Muscle of leg (tissue), 3 donors: ENCODE measurements at regions not wholly inside any gene's neighbourhood (a gene's known extent, or its start where the extent isn't known, plus 50 kb on each side); places are given as distances from the start of the nearest gene placed in this dataset.

Experiments
- DNase-seq: peaks from one replicate; pipeline ENCODE4 v3.0.0; 2013
- H3K27ac ChIP-seq: one replicate; pipeline ENCODE4 v1.5.1; 2013; ENCODE audit warnings: mild to moderate bottlenecking, low read length, control low read depth
- H3K27me3 ChIP-seq: one replicate; pipeline ENCODE4 v1.6.1; 2013; ENCODE audit warnings: low read length; ENCODE audit not compliant: control insufficient read depth, insufficient read depth
- H3K36me3 ChIP-seq: one replicate; pipeline ENCODE4 v1.6.1; 2013; ENCODE audit warnings: low read length; ENCODE audit not compliant: control insufficient read depth, insufficient read depth
- H3K4me1 ChIP-seq: one replicate; pipeline ENCODE4 v1.6.1; 2013; ENCODE audit warnings: low read length; ENCODE audit not compliant: control insufficient read depth, insufficient read depth
- H3K4me3 ChIP-seq: one replicate; pipeline ENCODE4 v1.5.1; 2013; ENCODE audit warnings: low read length, control low read depth
- H3K9me3 ChIP-seq: replicated peaks from 2 replicates; pipeline ENCODE4 v1.6.1; 2013; ENCODE audit warnings: low read depth, low read length; ENCODE audit not compliant: control insufficient read depth
- WGBS: methylation state at CpG from one replicate; pipeline ENCODE4 v1.1.5; 2013; ENCODE audit warnings: missing lambda C conversion rate; ENCODE audit not compliant: insufficient coverage; 5-methylcytosine and 5-hydroxymethylcytosine counted together

GRCh38 chr6:55016261-55016660 lies 158.1 kb upstream of the HCRTR2 start:
- Histone ChIP-seq H3K4me3 (no peak overlapping the region), H3K4me1 (no peaks in the 10 kb centered on the region), H3K27me3 (no peaks in the 10 kb centered on the region), H3K9me3 (no peaks in the 10 kb centered on the region), H3K36me3 (no peaks in the 10 kb centered on the region), H3K27ac (no peak overlapping the region)
- no CpG with 5 or more reads among the region's 1 CpG for WGBS
- no peak for DNase-seq

GRCh38 chr6:55017555-55018300 lies 156.6 kb upstream of the HCRTR2 start:
- Histone ChIP-seq H3K4me3 (no peak overlapping the region), H3K27me3 (no peaks in the 10 kb centered on the region), H3K36me3 (no peaks in the 10 kb centered on the region), H3K4me1 (no peaks in the 10 kb centered on the region), H3K9me3 (no peaks in the 10 kb centered on the region), H3K27ac (no peak overlapping the region)
- peak; percentile 28 for DNase-seq
- no CpG with 5 or more reads among the region's 1 CpG for WGBS

GRCh38 chr6:55019591-55019990 lies 154.7 kb upstream of the HCRTR2 start:
- no peaks in the 10 kb centered on the region for H3K27me3 ChIP-seq
- no peaks in the 10 kb centered on the region for H3K36me3 ChIP-seq
- DNase-seq = no peak
- no peak overlapping the region for H3K4me3 ChIP-seq
- no peak overlapping the region for H3K27ac ChIP-seq
- no peaks in the 10 kb centered on the region for H3K9me3 ChIP-seq
- no peaks in the 10 kb centered on the region for H3K4me1 ChIP-seq

- WGBS = no CpG with 5 or more reads among the region's 3 CpGs
- Histone ChIP-seq H3K9me3 (no peaks in the 10 kb centered on the region), H3K27me3 (no peaks in the 10 kb centered on the region), H3K4me3 (no peak overlapping the region), H3K4me1 (no peaks in the 10 kb centered on the region), H3K36me3 (no peaks in the 10 kb centered on the region), H3K27ac (no peak overlapping the region)
- DNase-seq = no peak
These were observed 151.1 kb upstream of the HCRTR2 start for GRCh38 chr6:55023230-55023629.

- Histone ChIP-seq H3K36me3 (no peaks in the 10 kb centered on the region), H3K9me3 (peaks cover 3% of the 10 kb centered on the region), H3K4me1 (no peaks in the 10 kb centered on the region), H3K27ac (no peak overlapping the region), H3K27me3 (no peaks in the 10 kb centered on the region), H3K4me3 (no peak overlapping the region)
- no peak for DNase-seq
These were observed 141.2 kb upstream of the HCRTR2 start for GRCh38 chr6:55033016-55033546.

DNA sequence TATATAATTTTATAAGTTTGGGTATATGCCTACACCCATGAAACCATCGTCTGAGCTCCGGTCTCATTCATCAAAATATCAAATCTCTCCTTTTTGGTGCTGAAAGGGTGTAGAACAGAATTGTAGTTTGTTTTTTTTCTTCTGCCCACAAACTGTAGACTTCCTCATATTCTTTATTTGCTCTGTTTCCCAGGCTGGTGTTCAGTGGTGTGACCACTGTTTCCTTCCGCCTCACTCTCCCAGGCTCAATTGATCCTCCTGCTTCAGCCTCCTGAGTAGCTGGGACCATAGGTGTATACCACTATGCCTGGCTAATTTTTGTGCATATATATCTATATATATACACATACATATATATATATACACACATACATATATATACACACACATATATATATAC lies 139.6 kb upstream of the HCRTR2 start:
- H3K4me3 ChIP-seq = no peak overlapping the region
- no peaks in the 10 kb centered on the region for H3K36me3 ChIP-seq
- peak; percentile 30 for DNase-seq
- no peak overlapping the region for H3K27ac ChIP-seq
- H3K4me1 ChIP-seq = no peaks in the 10 kb centered on the region
- no peaks in the 10 kb centered on the region for H3K27me3 ChIP-seq
- H3K9me3 ChIP-seq = peaks cover 3% of the 10 kb centered on the region
- no CpG with 5 or more reads among the region's 3 CpGs for WGBS

- Histone ChIP-seq H3K4me3 (no peak overlapping the region), H3K27ac (no peak overlapping the region), H3K36me3 (no peaks in the 10 kb centered on the region), H3K4me1 (no peaks in the 10 kb centered on the region), H3K9me3 (no peaks in the 10 kb centered on the region), H3K27me3 (no peaks in the 10 kb centered on the region)
- DNase-seq = peak; percentile 16
- WGBS = 90% methylated on average over 3 of the region's 3 CpGs
These were observed 134.0 kb upstream of the HCRTR2 start for GRCh38 chr6:55040102-55040848.

DNA sequence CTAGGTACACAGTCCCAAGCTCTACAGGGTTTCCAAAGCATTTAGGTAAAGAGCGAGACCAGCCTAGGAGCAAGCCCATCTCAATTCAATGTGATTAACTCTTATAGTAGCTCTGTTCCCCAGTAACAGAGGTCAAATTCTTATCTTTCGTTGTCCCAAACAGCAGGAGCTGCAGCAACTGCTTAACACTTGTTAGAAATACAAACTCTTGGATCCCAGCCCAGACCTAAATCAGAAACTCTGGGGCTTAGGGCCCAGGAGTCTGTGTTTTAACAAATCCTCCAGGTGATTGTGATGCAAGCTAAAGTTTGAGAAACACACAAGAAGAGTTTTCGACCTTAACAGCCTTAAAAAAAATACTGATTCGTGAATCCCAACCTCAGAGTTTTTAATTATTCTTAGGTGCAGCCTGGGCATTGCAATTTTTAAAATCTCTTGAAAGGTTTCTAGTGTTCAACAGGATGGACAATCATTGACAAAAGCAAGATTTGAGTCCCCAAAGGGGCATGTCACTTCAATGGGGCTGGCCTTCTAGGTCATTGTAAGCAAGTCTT lies 127.4 kb upstream of the HCRTR2 start:
- H3K27ac ChIP-seq = no peak overlapping the region
- no peak overlapping the region for H3K4me3 ChIP-seq
- peak; percentile 12 for DNase-seq
- no peaks in the 10 kb centered on the region for H3K27me3 ChIP-seq
- no peaks in the 10 kb centered on the region for H3K4me1 ChIP-seq
- H3K36me3 ChIP-seq = no peaks in the 10 kb centered on the region
- H3K9me3 ChIP-seq = no peaks in the 10 kb centered on the region
- WGBS = 52% methylated on average over 2 of the region's 4 CpGs

DNA sequence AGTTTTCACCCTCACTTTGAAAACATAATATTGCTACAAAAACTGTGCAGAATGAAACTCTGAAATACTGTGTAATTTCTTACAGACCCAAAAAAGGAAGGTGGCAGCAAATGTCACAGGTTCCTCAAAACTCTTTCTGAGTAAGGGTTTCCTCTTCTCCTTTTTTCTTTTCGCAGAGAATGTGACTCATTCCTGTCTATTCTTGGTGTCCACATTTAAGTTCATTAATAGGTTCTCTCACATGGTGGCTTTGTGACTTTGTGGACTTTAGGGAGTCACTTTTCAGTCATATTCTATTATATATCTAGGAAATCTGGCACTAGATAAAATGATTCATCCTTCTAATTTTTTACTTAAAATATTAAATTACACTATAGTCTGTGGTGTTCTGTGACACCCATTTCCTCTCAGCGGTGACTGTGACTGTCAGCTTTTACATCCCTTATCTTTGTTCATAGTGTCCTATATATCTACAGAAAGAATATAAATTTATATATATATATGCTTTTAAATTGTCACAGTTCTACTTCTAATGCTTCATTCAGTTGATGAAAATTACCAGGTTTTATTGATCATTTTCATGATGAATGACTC lies 126.8 kb upstream of the HCRTR2 start:
- no peaks in the 10 kb centered on the region for H3K9me3 ChIP-seq
- H3K4me3 ChIP-seq = no peak overlapping the region
- H3K4me1 ChIP-seq = no peaks in the 10 kb centered on the region
- H3K27me3 ChIP-seq = no peaks in the 10 kb centered on the region
- H3K27ac ChIP-seq = no peak overlapping the region
- H3K36me3 ChIP-seq = no peaks in the 10 kb centered on the region
- WGBS = no CpG with 5 or more reads among the region's 2 CpGs
- peak; percentile 58 for DNase-seq

DNA sequence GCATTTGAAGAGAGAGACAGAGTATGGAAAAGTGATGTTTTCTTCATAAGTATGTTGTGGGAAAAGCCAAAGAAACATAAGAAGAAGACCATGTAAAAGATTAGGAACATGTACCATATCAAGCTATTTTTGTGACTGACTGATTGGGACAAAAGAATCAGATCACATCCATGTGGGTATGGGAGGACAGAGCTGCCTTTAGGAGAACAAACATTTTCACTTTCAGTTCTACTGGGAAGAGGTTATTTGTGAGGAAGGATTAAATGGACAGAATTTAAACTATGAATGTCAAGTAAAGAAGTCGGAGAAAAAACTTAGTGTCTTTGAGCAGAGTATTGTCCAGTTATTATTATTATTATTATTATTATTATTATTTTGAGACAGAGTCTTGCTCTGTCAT lies 124.4 kb upstream of the HCRTR2 start:
- Histone ChIP-seq H3K4me3 (no peak overlapping the region), H3K27me3 (no peaks in the 10 kb centered on the region), H3K27ac (no peak overlapping the region), H3K36me3 (no peaks in the 10 kb centered on the region), H3K4me1 (no peaks in the 10 kb centered on the region), H3K9me3 (no peaks in the 10 kb centered on the region)
- WGBS = no CpG with 5 or more reads among the region's 1 CpG
- DNase-seq = no peak
